SK-N-SH treated with all-trans-retinoic acid at 6 μM for 48 hours (cell line): ENCODE measurements at regions not wholly inside any gene's neighbourhood (a gene's known extent, or its start where the extent isn't known, plus 50 kb on each side); places are given as distances from the start of the nearest gene placed in this dataset.

Experiments
- ATAC-seq: fragments of 200-7000 bp; cut with Tn5 transposase; 3 replicates; pipeline ENCODE4 v1.9.1; 2020; ENCODE audit warnings: mild to moderate bottlenecking, moderate library complexity
- ARNTL ChIP-seq: fragments of 450-650 bp; formaldehyde crosslinking; IDR thresholded peaks from 2 replicates; pipeline ENCODE4 v1.5.0; 2020; ENCODE audit warnings: low read depth, mild to moderate bottlenecking, moderate library complexity, borderline replicate concordance
- BACH2 ChIP-seq: fragments of 250-450 bp; sonication (Bioruptor Pico); IDR thresholded peaks from 2 replicates; pipeline ENCODE4 v1.9.0; 2021; ENCODE audit warnings: mild to moderate bottlenecking, borderline replicate concordance
- CREB5 ChIP-seq: fragments of 250-450 bp; sonication (Bioruptor Pico); IDR thresholded peaks from 2 replicates; pipeline ENCODE4 v1.5.1; 2020; ENCODE audit warnings: low read depth, mild to moderate bottlenecking, moderate library complexity
- CSDC2 ChIP-seq: fragments of 250-450 bp; sonication (Bioruptor Pico); IDR thresholded peaks from 2 replicates; pipeline ENCODE4 v1.5.0; 2020; ENCODE audit warnings: mild to moderate bottlenecking, moderate library complexity
- ESRRG ChIP-seq: fragments of 250-450 bp; sonication (Bioruptor Pico); IDR thresholded peaks from 2 replicates; pipeline ENCODE4 v1.6.1; 2021; ENCODE audit warnings: mild to moderate bottlenecking
- GLIS3 ChIP-seq: fragments of 250-450 bp; sonication (Bioruptor Pico); IDR thresholded peaks from 2 replicates; pipeline ENCODE4 v1.5.0; 2020; ENCODE audit warnings: mild to moderate bottlenecking, moderate library complexity
- ISL1 ChIP-seq: fragments of 250-450 bp; sonication (Bioruptor Pico); IDR thresholded peaks from 2 replicates; pipeline ENCODE4 v2.1.2; 2022; ENCODE audit warnings: mild to moderate bottlenecking, moderate library complexity
- OSR1 ChIP-seq: fragments of 250-450 bp; sonication (Bioruptor Pico); IDR thresholded peaks from 2 replicates; pipeline ENCODE4 v1.8.0; 2022; ENCODE audit warnings: moderate library complexity, mild to moderate bottlenecking, inconsistent platforms
- POU6F1 ChIP-seq: fragments of 250-450 bp; sonication (Bioruptor Pico); IDR thresholded peaks from 2 replicates; pipeline ENCODE4 v1.8.0; 2021; ENCODE audit warnings: low read depth, mild to moderate bottlenecking, moderate library complexity, borderline replicate concordance
- PPARA ChIP-seq: fragments of 250-450 bp; sonication (Bioruptor Pico); IDR thresholded peaks from 2 replicates; pipeline ENCODE4 v1.5.0; 2020; ENCODE audit warnings: mild to moderate bottlenecking, borderline replicate concordance
- SNAI2 ChIP-seq: fragments of 250-450 bp; sonication (Bioruptor Pico); IDR thresholded peaks from 2 replicates; pipeline ENCODE4 v1.5.0; 2020; ENCODE audit warnings: mild to moderate bottlenecking, moderate library complexity
- TCF4 ChIP-seq: fragments of 250-450 bp; sonication (Bioruptor Pico); IDR thresholded peaks from 2 replicates; pipeline ENCODE4 v1.8.0; 2021; ENCODE audit warnings: mild to moderate bottlenecking, moderate library complexity, borderline replicate concordance
- TOX ChIP-seq: fragments of 250-450 bp; sonication (Bioruptor Pico); IDR thresholded peaks from 2 replicates; pipeline ENCODE4 v1.8.0; 2021; ENCODE audit warnings: mild to moderate bottlenecking, moderate library complexity, borderline replicate concordance
- TSHZ2 ChIP-seq: fragments of 250-450 bp; sonication (Bioruptor Pico); IDR thresholded peaks from 2 replicates; pipeline ENCODE4 v1.5.0; 2020; ENCODE audit warnings: mild to moderate bottlenecking, moderate library complexity
- ZC3H10 ChIP-seq: fragments of 250-450 bp; sonication (Bioruptor Pico); IDR thresholded peaks from 2 replicates; pipeline ENCODE4 v1.5.1; 2021; ENCODE audit warnings: mild to moderate bottlenecking, moderate library complexity
- ZFP3 ChIP-seq: fragments of 250-450 bp; sonication (Bioruptor Pico); IDR thresholded peaks from 2 replicates; pipeline ENCODE4 v1.5.0; 2020; ENCODE audit warnings: mild to moderate bottlenecking, moderate library complexity
- ZFP30 ChIP-seq: fragments of 450-650 bp; formaldehyde crosslinking; IDR thresholded peaks from 2 replicates; pipeline ENCODE4 v1.5.0; 2022; ENCODE audit warnings: mild to moderate bottlenecking, moderate library complexity
- ZNF70 ChIP-seq: fragments of 450-650 bp; formaldehyde crosslinking; IDR thresholded peaks from 2 replicates; pipeline ENCODE4 v1.5.0; 2020; ENCODE audit warnings: mild to moderate bottlenecking, moderate library complexity
- ZNF8 ChIP-seq: fragments of 450-650 bp; formaldehyde crosslinking; IDR thresholded peaks from 2 replicates; pipeline ENCODE4 v1.5.0; 2020; ENCODE audit warnings: mild to moderate bottlenecking, moderate library complexity
- TF ChIP-seq, protein P1 (sequence below): fragments of 250-450 bp; sonication (Bioruptor Pico); IDR thresholded peaks from 2 replicates; pipeline ENCODE4 v1.5.1; 2021; ENCODE audit warnings: mild to moderate bottlenecking, moderate library complexity
- TF ChIP-seq, protein P2 (sequence below): fragments of 250-450 bp; sonication (Bioruptor Pico); IDR thresholded peaks from 2 replicates; pipeline ENCODE4 v1.8.0; 2020; ENCODE audit warnings: mild to moderate bottlenecking, moderate library complexity, borderline replicate concordance

GRCh38 chr9:108620767-108621166 is 235.0 kb downstream of the ACTL7B start:
- no peak for ATAC-seq
- TF ChIP-seq SNAI2 (no peak), TCF4 (CRISPR knock-in tag) (no peak), ZNF8 (CRISPR knock-in tag) (no peak), BACH2 (CRISPR knock-in tag) (no peak), CSDC2 (CRISPR knock-in tag) (no peak), ISL1 (CRISPR knock-in tag) (no peak), ZFP3 (CRISPR knock-in tag) (no peak), ESRRG (no peak), ZFP30 (CRISPR knock-in tag) (no peak)
- TF ChIP-seq, all 23 proteins: peak for 0

GRCh38 chr9:108618906-108619550 is 236.8 kb downstream of the ACTL7B start:
- no peak for TF ChIP-seq ZC3H10 (CRISPR knock-in tag)
- no peak for TF ChIP-seq ARNTL
- no peak for TF ChIP-seq CSDC2 (CRISPR knock-in tag)
- no peak for TF ChIP-seq TCF4 (CRISPR knock-in tag)
- no peak for TF ChIP-seq TSHZ2 (CRISPR knock-in tag)
- TF ChIP-seq ZNF70 (CRISPR knock-in tag), result no peak
- TF ChIP-seq ZNF8 (CRISPR knock-in tag), result no peak
- no peak for TF ChIP-seq TOX (CRISPR knock-in tag)
- no peak for TF ChIP-seq ISL1 (CRISPR knock-in tag)
- no peak for TF ChIP-seq ZFP30 (CRISPR knock-in tag)
- TF ChIP-seq ESRRG, result no peak
- TF ChIP-seq OSR1 (CRISPR knock-in tag), result no peak
- no peak for TF ChIP-seq ZFP3 (CRISPR knock-in tag)
- no peak for TF ChIP-seq CREB5 (CRISPR knock-in tag)
- TF ChIP-seq SNAI2, result no peak
- no peak for TF ChIP-seq POU6F1 (CRISPR knock-in tag)
- TF ChIP-seq BACH2 (CRISPR knock-in tag), result no peak
- TF ChIP-seq GLIS3 (CRISPR knock-in tag), result no peak
- TF ChIP-seq PPARA, result no peak
- TF ChIP-seq, protein P1, sequence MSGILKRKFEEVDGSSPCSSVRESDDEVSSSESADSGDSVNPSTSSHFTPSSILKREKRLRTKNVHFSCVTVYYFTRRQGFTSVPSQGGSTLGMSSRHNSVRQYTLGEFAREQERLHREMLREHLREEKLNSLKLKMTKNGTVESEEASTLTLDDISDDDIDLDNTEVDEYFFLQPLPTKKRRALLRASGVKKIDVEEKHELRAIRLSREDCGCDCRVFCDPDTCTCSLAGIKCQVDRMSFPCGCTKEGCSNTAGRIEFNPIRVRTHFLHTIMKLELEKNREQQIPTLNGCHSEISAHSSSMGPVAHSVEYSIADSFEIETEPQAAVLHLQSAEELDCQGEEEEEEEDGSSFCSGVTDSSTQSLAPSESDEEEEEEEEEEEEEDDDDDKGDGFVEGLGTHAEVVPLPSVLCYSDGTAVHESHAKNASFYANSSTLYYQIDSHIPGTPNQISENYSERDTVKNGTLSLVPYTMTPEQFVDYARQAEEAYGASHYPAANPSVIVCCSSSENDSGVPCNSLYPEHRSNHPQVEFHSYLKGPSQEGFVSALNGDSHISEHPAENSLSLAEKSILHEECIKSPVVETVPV (CRISPR knock-in tag), result no peak
- no peak for ATAC-seq

DNA sequence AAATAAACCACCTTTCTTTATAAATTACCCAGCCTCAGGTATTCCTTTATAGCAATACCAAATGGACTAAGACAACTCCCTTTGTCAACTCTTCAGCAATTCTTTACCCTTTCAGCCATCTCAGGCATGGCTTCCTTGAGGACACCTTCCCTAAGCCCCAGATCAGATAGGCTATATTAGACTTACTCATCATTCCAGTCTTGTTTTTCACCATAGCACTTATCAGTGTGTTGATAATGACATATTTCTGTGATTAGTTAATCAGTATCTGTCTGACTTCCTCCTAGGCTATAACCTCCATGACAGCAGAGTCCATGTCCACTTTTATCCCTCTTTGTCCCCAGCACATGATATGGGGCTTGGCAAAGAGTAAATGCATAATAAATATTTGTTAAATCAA is 238.1 kb downstream of the ACTL7B start:
- ATAC-seq, result no peak
- no peak for TF ChIP-seq ESRRG
- no peak for TF ChIP-seq ZFP3 (CRISPR knock-in tag)
- no peak for TF ChIP-seq ZFP30 (CRISPR knock-in tag)
- no peak for TF ChIP-seq ZNF70 (CRISPR knock-in tag)
- no peak for TF ChIP-seq POU6F1 (CRISPR knock-in tag)
- no peak for TF ChIP-seq BACH2 (CRISPR knock-in tag)
- TF ChIP-seq TSHZ2 (CRISPR knock-in tag), result no peak
- TF ChIP-seq, protein P1 (CRISPR knock-in tag), result no peak
- TF ChIP-seq GLIS3 (CRISPR knock-in tag), result no peak
- no peak for TF ChIP-seq TOX (CRISPR knock-in tag)
- TF ChIP-seq, protein P2, sequence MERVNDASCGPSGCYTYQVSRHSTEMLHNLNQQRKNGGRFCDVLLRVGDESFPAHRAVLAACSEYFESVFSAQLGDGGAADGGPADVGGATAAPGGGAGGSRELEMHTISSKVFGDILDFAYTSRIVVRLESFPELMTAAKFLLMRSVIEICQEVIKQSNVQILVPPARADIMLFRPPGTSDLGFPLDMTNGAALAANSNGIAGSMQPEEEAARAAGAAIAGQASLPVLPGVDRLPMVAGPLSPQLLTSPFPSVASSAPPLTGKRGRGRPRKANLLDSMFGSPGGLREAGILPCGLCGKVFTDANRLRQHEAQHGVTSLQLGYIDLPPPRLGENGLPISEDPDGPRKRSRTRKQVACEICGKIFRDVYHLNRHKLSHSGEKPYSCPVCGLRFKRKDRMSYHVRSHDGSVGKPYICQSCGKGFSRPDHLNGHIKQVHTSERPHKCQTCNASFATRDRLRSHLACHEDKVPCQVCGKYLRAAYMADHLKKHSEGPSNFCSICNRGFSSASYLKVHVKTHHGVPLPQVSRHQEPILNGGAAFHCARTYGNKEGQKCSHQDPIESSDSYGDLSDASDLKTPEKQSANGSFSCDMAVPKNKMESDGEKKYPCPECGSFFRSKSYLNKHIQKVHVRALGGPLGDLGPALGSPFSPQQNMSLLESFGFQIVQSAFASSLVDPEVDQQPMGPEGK, result no peak
